Mesothelial cell of epicardium (in vitro differentiated cells): ENCODE measurements at regions not wholly inside any gene's neighbourhood (a gene's known extent, or its start where the extent isn't known, plus 50 kb on each side); places are given as distances from the start of the nearest gene placed in this dataset.

Source experiments
- DNase-seq, 2 experiments: peaks; one replicate each; pipeline ENCODE4 v3.0.0; 2021; ENCODE audit warnings: low spot score in 2 of 2; ENCODE audit not compliant: unreplicated experiment in 2 of 2
- H3K27ac Mint-ChIP-seq: 2 replicates; pipeline ENCODE4 v1.8.0; 2021; ENCODE audit warnings: mixed read lengths
- H3K27me3 Mint-ChIP-seq: 2 replicates; pipeline ENCODE4 v1.8.0; 2021; ENCODE audit warnings: low read depth, mixed read lengths
- H3K36me3 Mint-ChIP-seq: 2 replicates; pipeline ENCODE4 v1.8.0; 2021; ENCODE audit warnings: mixed read lengths
- H3K4me1 Mint-ChIP-seq: 2 replicates; pipeline ENCODE4 v1.8.0; 2021; ENCODE audit warnings: mixed read lengths
- H3K4me3 Mint-ChIP-seq: 2 replicates; pipeline ENCODE4 v1.8.0; 2021; ENCODE audit warnings: mild to moderate bottlenecking, moderate library complexity, mixed read lengths
- H3K9me3 Mint-ChIP-seq: 2 replicates; pipeline ENCODE4 v1.8.0; 2021; ENCODE audit warnings: mixed read lengths
- CTCF ChIP-seq: fragments of 200-600 bp; sonication (generic); IDR thresholded peaks from one replicate; pipeline ENCODE4 v1.5.0; 2021; ENCODE audit warnings: antibody characterized with exemption; ENCODE audit not compliant: unreplicated experiment

- DNase-seq = no peak
- Mint-ChIP-seq H3K27ac (no peak overlapping the region), H3K36me3 (no peaks in the 10 kb centered on the region), H3K27me3 (no peaks in the 10 kb centered on the region), H3K4me3 (no peak overlapping the region), H3K9me3 (no peaks in the 10 kb centered on the region), H3K4me1 (no peaks in the 10 kb centered on the region)
- TF ChIP-seq CTCF = no peak
These were observed 1708.8 kb upstream of the C9orf72 start for GRCh38 chr9:29282121-29282520.

- DNase-seq = no peak
- TF ChIP-seq CTCF = no peak
- Mint-ChIP-seq H3K27ac (no peak overlapping the region), H3K36me3 (no peaks in the 10 kb centered on the region), H3K27me3 (no peaks in the 10 kb centered on the region), H3K9me3 (no peaks in the 10 kb centered on the region), H3K4me3 (no peak overlapping the region), H3K4me1 (no peaks in the 10 kb centered on the region)
These were observed 1712.5 kb upstream of the C9orf72 start for GRCh38 chr9:29285818-29286217.

- DNase-seq = no peak
- H3K27me3 Mint-ChIP-seq = no peaks in the 10 kb centered on the region
- no peaks in the 10 kb centered on the region for H3K4me1 Mint-ChIP-seq
- no peak overlapping the region for H3K27ac Mint-ChIP-seq
- no peak overlapping the region for H3K4me3 Mint-ChIP-seq
- peaks cover 7% of the 10 kb centered on the region for H3K36me3 Mint-ChIP-seq
- H3K9me3 Mint-ChIP-seq = peaks cover 18% of the 10 kb centered on the region
- TF ChIP-seq CTCF = no peak
These were observed 1716.1 kb upstream of the C9orf72 start for GRCh38 chr9:29289365-29289764.

GRCh38 chr9:29290516-29290915 is 1717.2 kb upstream of the C9orf72 start:
- Mint-ChIP-seq H3K36me3 (peaks cover 7% of the 10 kb centered on the region), H3K27me3 (no peaks in the 10 kb centered on the region), H3K27ac (no peak overlapping the region), H3K4me3 (no peak overlapping the region), H3K4me1 (no peaks in the 10 kb centered on the region), H3K9me3 (peaks cover 30% of the 10 kb centered on the region)
- no peak for DNase-seq
- no peak for TF ChIP-seq CTCF

GRCh38 chr9:29297592-29297991 is 1724.3 kb upstream of the C9orf72 start:
- Mint-ChIP-seq H3K27me3 (no peaks in the 10 kb centered on the region), H3K27ac (no peak overlapping the region), H3K4me3 (no peak overlapping the region), H3K36me3 (peaks cover 6% of the 10 kb centered on the region), H3K4me1 (no peaks in the 10 kb centered on the region), H3K9me3 (peaks cover 40% of the 10 kb centered on the region)
- no peak for TF ChIP-seq CTCF
- DNase-seq = no peak

- H3K9me3 Mint-ChIP-seq = no peaks in the 10 kb centered on the region
- H3K36me3 Mint-ChIP-seq = no peaks in the 10 kb centered on the region
- TF ChIP-seq CTCF = no peak
- H3K4me3 Mint-ChIP-seq = no peak overlapping the region
- no peak overlapping the region for H3K27ac Mint-ChIP-seq
- H3K27me3 Mint-ChIP-seq = no peaks in the 10 kb centered on the region
- DNase-seq = no peak
- peaks cover 5% of the 10 kb centered on the region for H3K4me1 Mint-ChIP-seq
These were observed 1737.9 kb upstream of the C9orf72 start for GRCh38 chr9:29311221-29311620.
